NCI-H146 treated with DMSO at 0.1 percent for 48 hours (cell line): ENCODE measurements at regions not wholly inside any gene's neighbourhood (a gene's known extent, or its start where the extent isn't known, plus 50 kb on each side); places are given as distances from the start of the nearest gene placed in this dataset.

Source experiments
- DNase-seq: peaks from one replicate; lab custom pipeline; 2025; ENCODE audit not compliant: unreplicated experiment; lab: John Stamatoyannopoulos, UW

GRCh38 chr7:68491523-68492358 lies 1106.5 kb upstream of the AUTS2 start:
- DNase-seq: no peak

DNA sequence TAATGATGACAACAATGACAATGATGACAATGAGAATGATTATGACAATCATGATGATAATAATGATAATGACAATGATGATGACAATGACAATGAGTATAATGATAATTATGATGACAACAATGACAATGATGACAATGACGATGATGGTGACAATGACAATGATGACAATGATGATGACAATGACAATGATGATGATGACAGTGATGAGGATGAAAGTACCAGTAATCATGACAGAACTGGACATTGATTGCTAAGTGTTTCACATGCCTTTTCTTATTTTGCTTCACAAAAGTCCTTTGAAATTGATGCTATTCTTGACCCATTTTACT lies 1106.0 kb upstream of the AUTS2 start:
- no peak for DNase-seq

DNA sequence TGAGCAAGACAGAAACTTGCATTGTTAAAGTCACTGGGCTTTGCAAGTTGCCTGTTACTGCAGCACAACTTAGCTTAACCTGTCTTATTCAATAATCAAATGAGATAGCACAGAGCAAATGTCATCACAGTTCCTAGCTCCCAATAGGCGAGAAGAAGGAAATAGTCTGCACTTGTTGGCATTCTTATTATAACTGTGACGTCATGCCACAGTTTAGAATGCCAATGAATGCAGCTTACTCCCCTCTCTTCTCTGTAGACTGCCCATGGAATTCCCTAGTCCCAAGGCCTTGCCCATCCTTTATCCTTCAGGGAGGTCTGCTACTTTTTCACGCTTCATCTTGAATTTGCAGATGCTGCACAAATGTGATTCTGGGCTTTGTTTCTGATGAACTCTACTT lies 1094.9 kb upstream of the AUTS2 start:
- DNase-seq: no peak

- DNase-seq: no peak
These were observed 1093.6 kb upstream of the AUTS2 start for GRCh38 chr7:68504716-68505115.

DNA sequence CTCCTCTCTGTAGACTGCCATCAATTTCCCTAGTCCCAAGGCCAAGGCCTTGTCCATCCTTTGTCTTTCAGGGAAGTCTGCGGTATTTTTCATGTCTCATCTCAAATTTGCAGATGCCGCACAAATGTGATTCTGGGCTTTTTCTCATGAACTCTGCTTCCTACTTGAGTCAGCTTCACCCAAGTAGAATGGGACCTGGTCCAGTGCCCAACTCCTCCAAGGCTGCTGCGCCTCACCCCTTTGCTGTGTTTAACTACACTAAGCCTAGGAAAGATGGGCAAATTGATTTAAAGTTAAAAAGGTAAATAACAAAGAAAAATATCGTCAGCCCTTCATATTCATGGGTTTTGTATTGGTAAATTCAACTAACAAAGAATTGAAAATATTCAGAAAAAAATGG lies 1092.6 kb upstream of the AUTS2 start:
- DNase-seq: no peak

DNA sequence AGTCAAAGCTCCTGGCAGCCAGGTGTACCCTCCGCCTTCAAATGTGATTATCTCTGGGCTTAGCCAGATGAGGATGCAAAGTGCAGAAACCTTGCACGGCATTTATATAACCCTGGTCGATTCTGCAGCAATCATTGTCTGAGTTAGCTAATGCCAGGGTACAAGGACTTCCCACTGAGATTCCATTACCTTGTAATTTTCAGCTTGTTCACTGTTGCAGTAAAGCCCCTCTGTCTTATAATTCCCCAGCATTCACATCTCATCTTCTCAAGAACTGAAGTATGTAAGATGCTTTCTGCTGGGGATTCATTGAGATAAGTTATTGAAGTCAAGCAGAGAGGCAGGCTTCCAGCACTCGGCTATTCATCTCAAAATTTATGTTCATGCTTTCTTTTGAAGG lies 1090.6 kb upstream of the AUTS2 start:
- no peak for DNase-seq

- no peak for DNase-seq
These were observed 1089.2 kb upstream of the AUTS2 start for GRCh38 chr7:68509054-68509453.

DNA sequence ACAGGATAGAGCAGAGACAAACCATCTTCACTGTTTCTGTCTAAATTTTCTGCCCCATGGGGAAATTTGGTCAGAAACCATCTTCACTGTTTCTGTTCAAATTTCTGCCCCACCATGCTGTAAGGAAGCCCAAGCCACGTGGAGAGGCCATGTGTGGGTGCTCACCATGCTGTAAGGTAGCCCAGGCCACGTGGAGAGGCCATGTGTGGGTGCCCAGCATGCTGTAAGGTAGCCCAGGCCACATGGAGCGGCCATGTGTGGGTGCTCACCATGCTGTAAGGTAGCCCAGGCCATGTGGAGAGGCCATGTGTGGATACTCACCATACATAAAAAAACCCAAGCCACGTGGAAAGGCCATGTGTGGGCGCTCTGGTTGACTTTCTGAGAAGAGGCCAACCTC lies 1088.7 kb upstream of the AUTS2 start:
- no peak for DNase-seq

DNA sequence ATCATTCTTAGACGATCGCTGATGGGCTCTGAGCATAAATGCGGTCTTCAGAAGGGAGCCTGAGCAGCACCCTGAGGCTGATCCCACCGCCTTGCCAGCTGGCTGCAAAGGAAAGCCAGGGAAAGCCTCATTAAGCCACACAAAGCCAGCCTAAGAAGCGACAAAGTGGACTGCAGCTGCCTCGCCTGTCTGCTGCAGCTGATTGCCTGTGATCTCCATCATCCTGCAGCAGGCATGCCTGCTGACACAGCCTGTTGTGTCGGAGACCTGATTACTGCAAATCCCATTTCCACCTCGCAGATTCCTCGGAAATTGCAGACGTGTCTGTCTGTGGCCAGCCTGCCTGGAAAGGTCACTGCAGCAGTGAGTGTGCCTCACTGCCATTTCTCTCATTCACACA lies 1087.0 kb upstream of the AUTS2 start:
- peak; percentile 49 for DNase-seq

GRCh38 chr7:68512466-68512865 lies 1085.8 kb upstream of the AUTS2 start:
- DNase-seq: no peak

GRCh38 chr7:68518060-68518459 lies 1080.2 kb upstream of the AUTS2 start:
- no peak for DNase-seq

GRCh38 chr7:68524126-68524525 lies 1074.1 kb upstream of the AUTS2 start:
- DNase-seq: no peak

- no peak for DNase-seq
These were observed 1069.1 kb upstream of the AUTS2 start for GRCh38 chr7:68529221-68529620.

- DNase-seq: no peak
These were observed 1063.0 kb upstream of the AUTS2 start for GRCh38 chr7:68535266-68535665.

GRCh38 chr7:68537051-68537773 lies 1061.1 kb upstream of the AUTS2 start:
- DNase-seq: no peak

- DNase-seq: no peak
These were observed 1060.6 kb upstream of the AUTS2 start for GRCh38 chr7:68537774-68538071.

DNA sequence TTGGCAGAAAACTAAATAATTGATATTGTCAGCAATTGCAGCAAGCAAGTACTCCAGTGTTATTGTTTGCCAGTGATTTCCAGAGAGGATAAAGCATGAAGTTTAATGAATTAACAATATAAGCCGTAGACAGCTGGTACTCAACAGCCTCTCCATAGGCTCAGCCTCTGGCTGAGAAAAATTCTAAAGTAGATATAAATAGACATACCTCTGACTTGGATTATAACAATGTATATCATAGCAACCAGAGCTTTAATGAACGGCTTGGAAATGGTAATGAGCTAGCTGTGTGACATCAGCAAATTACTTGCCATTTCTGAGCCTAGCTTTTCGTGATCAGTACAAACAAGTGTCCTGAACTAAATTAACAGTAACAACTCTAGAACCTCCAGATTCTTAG lies 1055.4 kb upstream of the AUTS2 start:
- peak; percentile 59 for DNase-seq

GRCh38 chr7:68544851-68545250 lies 1053.4 kb upstream of the AUTS2 start:
- DNase-seq: no peak

GRCh38 chr7:68547181-68547580 lies 1051.1 kb upstream of the AUTS2 start:
- DNase-seq: no peak

DNA sequence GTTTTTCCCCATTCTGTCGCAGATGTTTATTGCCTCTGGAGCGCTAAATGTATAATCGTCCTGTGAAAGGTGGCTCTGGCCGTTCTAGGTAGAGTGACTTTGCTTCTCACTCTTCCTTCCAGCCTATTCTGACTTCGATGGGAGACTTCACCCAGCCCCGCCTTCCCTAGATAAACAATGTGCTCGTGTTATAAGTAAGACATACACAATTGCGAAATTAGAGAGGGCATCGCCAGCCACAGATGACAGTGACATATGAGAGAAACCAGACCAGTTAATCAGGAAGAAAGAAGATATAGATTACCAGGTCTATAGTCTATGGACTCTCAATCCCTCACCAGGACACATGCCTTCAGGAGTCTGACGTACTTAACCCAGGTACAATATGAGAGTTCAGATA lies 1050.5 kb upstream of the AUTS2 start:
- DNase-seq: no peak

GRCh38 chr7:68550027-68550426 lies 1048.2 kb upstream of the AUTS2 start:
- no peak for DNase-seq

- no peak for DNase-seq
These were observed 1047.6 kb upstream of the AUTS2 start for GRCh38 chr7:68550635-68551034.

DNA sequence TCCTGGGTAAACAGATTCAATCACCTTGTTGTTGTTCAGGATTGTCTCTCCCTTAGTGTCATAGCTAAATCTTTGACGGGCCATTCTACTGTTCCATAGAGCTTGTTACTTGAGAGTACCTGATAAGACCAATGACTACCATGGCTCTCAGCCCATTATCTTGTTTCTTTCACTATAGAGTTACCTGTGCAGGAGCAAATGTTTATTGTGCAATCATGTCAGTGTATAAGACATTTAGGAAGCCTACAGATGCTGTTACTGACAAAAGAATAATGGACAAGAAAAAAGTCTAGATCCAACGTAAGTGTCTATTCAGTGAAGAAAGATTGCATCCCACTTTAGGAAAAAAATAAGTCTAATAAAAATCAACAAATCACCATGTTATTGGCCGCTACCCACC lies 1041.7 kb upstream of the AUTS2 start:
- DNase-seq: no peak
